GM23248 (cell line): ENCODE measurements at regions not wholly inside any gene's neighbourhood (a gene's known extent, or its start where the extent isn't known, plus 50 kb on each side); places are given as distances from the start of the nearest gene placed in this dataset.

Source experiments
- EZH2 ChIP-seq: fragments of 200-600 bp; sonication (generic); IDR thresholded peaks from 2 replicates; pipeline ENCODE4 v1.6.1; 2018; ENCODE audit warnings: antibody characterized with exemption, mild to moderate bottlenecking; ENCODE audit not compliant: insufficient read depth, poor library complexity, severe bottlenecking
- EZH2phosphoT487 ChIP-seq: fragments of 200-600 bp; sonication (generic); IDR thresholded peaks from 2 replicates; pipeline ENCODE4 v1.6.1; 2018; ENCODE audit warnings: antibody characterized with exemption, moderate library complexity, mild to moderate bottlenecking, low read depth; ENCODE audit not compliant: insufficient read depth

DNA sequence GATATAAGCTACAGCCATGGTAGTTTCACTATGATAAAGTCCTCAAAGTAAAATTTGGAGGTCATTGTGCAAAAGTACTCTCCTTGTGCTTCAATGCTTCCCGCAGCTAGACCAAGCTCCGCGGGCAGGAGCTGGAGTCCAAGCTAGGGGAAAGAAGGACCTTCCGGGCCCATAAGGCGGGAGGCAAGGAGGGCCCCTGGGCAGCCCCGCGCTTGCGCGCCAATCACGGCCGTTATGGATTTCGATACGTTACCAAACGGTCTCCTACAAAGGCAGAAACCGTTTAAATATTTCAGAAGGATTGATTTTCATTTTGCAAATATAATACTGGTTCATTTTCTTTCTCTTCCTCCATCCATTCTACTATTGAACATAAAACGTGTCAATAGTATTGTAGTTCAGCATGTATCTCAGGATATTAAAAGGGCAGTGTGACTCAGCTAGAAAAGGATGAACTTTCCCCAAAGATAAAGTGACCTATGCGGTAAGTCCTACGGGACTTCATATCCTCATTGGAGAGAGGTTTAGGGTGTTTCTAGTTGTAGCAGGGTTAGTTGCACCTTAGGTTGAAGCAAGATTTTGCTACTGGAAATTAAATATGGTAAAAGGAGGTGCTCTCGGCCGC, 128.0 kb downstream of the KIF20B start:
- TF ChIP-seq EZH2phosphoT487 (no peak), EZH2 (no peak)
